Retinal pigment epithelial cell (primary cell): ENCODE measurements at regions not wholly inside any gene's neighbourhood (a gene's known extent, or its start where the extent isn't known, plus 50 kb on each side); places are given as distances from the start of the nearest gene placed in this dataset.

ENCODE experiments used
- DNase-seq: peaks from one replicate; pipeline ENCODE4 v3.0.0-alpha.2; 2010; ENCODE audit warnings: low read depth
- H3K4me3 ChIP-seq: 2 replicates; pipeline ENCODE4 v1.5.1; 2011; ENCODE audit warnings: mild to moderate bottlenecking, low read length, control low read depth, moderate library complexity
- CTCF ChIP-seq: conservative IDR thresholded peaks from 2 replicates; pipeline ENCODE4 v1.5.1; 2011; ENCODE audit warnings: low read depth, low read length, control low read depth, inconsistent platforms

- no peak for TF ChIP-seq CTCF
- DNase-seq = no peak
- H3K4me3 ChIP-seq = no peak overlapping the region
These were observed 913.4 kb downstream of the RPA4 start for GRCh38 chrX:97797076-97797475.

GRCh38 chrX:97806238-97806637, 922.5 kb downstream of the RPA4 start:
- no peak for DNase-seq
- no peak for TF ChIP-seq CTCF
- no peak overlapping the region for H3K4me3 ChIP-seq

- no peak for DNase-seq
- H3K4me3 ChIP-seq = no peak overlapping the region
- no peak for TF ChIP-seq CTCF
These were observed 923.2 kb downstream of the RPA4 start for GRCh38 chrX:97806946-97807345.

- no peak for TF ChIP-seq CTCF
- H3K4me3 ChIP-seq = no peak overlapping the region
- no peak for DNase-seq
These were observed 936.5 kb downstream of the RPA4 start for GRCh38 chrX:97820170-97820569.

GRCh38 chrX:97828471-97828870, 944.8 kb downstream of the RPA4 start:
- TF ChIP-seq CTCF = no peak
- no peak overlapping the region for H3K4me3 ChIP-seq
- no peak for DNase-seq

- H3K4me3 ChIP-seq = no peak overlapping the region
- DNase-seq = no peak
- TF ChIP-seq CTCF = no peak
These were observed 952.3 kb downstream of the RPA4 start for GRCh38 chrX:97835969-97836368.

- no peak for TF ChIP-seq CTCF
- DNase-seq = no peak
- no peak overlapping the region for H3K4me3 ChIP-seq
These were observed 958.0 kb downstream of the RPA4 start for GRCh38 chrX:97841544-97842179.
